CD14-positive monocyte (primary cell): ENCODE measurements at regions not wholly inside any gene's neighbourhood (a gene's known extent, or its start where the extent isn't known, plus 50 kb on each side); places are given as distances from the start of the nearest gene placed in this dataset.

Source experiments
- DNase-seq, 3 donors: peaks; one replicate each; pipeline ENCODE4 v3.0.0-alpha.2; 2011 to 2022
- H2AFZ ChIP-seq: 2 replicates; pipeline ENCODE4 v1.6.0; 2012; ENCODE audit warnings: mild to moderate bottlenecking, low read depth, low read length, inconsistent platforms; ENCODE audit not compliant: insufficient read depth, poor library complexity, severe bottlenecking
- H3K27ac ChIP-seq, 2 donors: 1 replicate in 1 of 2; 2 replicates in 1 of 2; pipeline ENCODE4 v1.5.1; 2012 to 2013; ENCODE audit warnings: low read length in 2 of 2, control low read depth in 1 of 2, inconsistent platforms in 1 of 2, low read depth in 1 of 2, mild to moderate bottlenecking in 1 of 2
- H3K27me3 ChIP-seq, 2 donors: one replicate each; pipeline versions ENCODE4 v1.6.0 to v1.6.1; 2011 to 2013; ENCODE audit warnings: low read length in 2 of 2; ENCODE audit not compliant: control insufficient read depth in 2 of 2, insufficient read depth in 2 of 2
- H3K36me3 ChIP-seq, 2 donors: replicated peaks in 1 of 2; 1 replicate in 1 of 2; 2 replicates in 1 of 2; pipeline versions ENCODE4 v1.5.1 to v1.6.1; 2012 to 2013; ENCODE audit warnings: low read length in 2 of 2, control low read depth in 1 of 2, inconsistent platforms in 1 of 2, mild to moderate bottlenecking in 1 of 2; ENCODE audit not compliant: insufficient read depth in 2 of 2, control insufficient read depth in 1 of 2
- H3K4me1 ChIP-seq, 2 donors: 1 replicate in 1 of 2; 2 replicates in 1 of 2; pipeline versions ENCODE4 v1.5.1 to v1.6.1; 2012 to 2013; ENCODE audit warnings: low read length in 2 of 2, control low read depth in 1 of 2, inconsistent platforms in 1 of 2, mild to moderate bottlenecking in 1 of 2, moderate library complexity in 1 of 2; ENCODE audit not compliant: insufficient read depth in 2 of 2, control insufficient read depth in 1 of 2
- H3K4me2 ChIP-seq: replicated peaks from 2 replicates; pipeline ENCODE3; 2012; ENCODE audit warnings: low read length, moderate library complexity, mild to moderate bottlenecking; ENCODE audit not compliant: poor library complexity, severe bottlenecking; ENCODE audit errors: extremely low read depth
- H3K4me3 ChIP-seq, 3 experiments: fragments of 200-600 bp in 1 of 3; sonication (generic) in 1 of 3; replicated peaks in 1 of 3; 1 replicate in 2 of 3; 2 replicates in 1 of 3; pipeline ENCODE4 v1.5.1; 2011 to 2013; ENCODE audit warnings: low read length in 3 of 3, mild to moderate bottlenecking in 3 of 3, control low read depth in 2 of 3, low read depth in 2 of 3, inconsistent platforms in 1 of 3, moderate library complexity in 1 of 3
- H3K79me2 ChIP-seq: 2 replicates; pipeline ENCODE4 v1.6.0; 2012; ENCODE audit warnings: mild to moderate bottlenecking, control low read depth, inconsistent platforms, low read length, moderate library complexity; ENCODE audit not compliant: insufficient read depth
- H3K9ac ChIP-seq: 2 replicates; pipeline ENCODE4 v1.6.0; 2017; ENCODE audit warnings: low read length, mild to moderate bottlenecking; ENCODE audit not compliant: insufficient read depth, poor library complexity, severe bottlenecking
- H3K9me3 ChIP-seq, 2 donors: replicated peaks in 1 of 2; 1 replicate in 1 of 2; 2 replicates in 1 of 2; pipeline versions ENCODE4 v1.5.1 to v1.6.1; 2012 to 2013; ENCODE audit warnings: low read length in 2 of 2, control low read depth in 1 of 2; ENCODE audit not compliant: control insufficient read depth in 1 of 2, insufficient read depth in 1 of 2
- H4K20me1 ChIP-seq: 2 replicates; pipeline ENCODE4 v1.6.0; 2012; ENCODE audit warnings: mild to moderate bottlenecking, low read length, control low read depth, moderate library complexity; ENCODE audit not compliant: insufficient read depth
- H3K27ac Mint-ChIP-seq, 7 donors: one replicate each; pipeline ENCODE4 v1.8.0; 2020; ENCODE audit warnings: mild to moderate bottlenecking in 7 of 7, mixed read lengths in 7 of 7, moderate library complexity in 6 of 7, inconsistent platforms in 2 of 7
- H3K27me3 Mint-ChIP-seq, 3 donors: one replicate each; pipeline ENCODE4 v1.8.0; 2021 to 2022; ENCODE audit warnings: low read depth in 3 of 3, mild to moderate bottlenecking in 3 of 3, mixed read lengths in 3 of 3, moderate library complexity in 3 of 3, inconsistent platforms in 1 of 3
- H3K36me3 Mint-ChIP-seq, 2 donors: one replicate each; pipeline ENCODE4 v1.8.0; 2020; ENCODE audit warnings: mixed read lengths in 2 of 2, inconsistent platforms in 1 of 2, mild to moderate bottlenecking in 1 of 2
- H3K4me1 Mint-ChIP-seq: one replicate; pipeline ENCODE4 v1.8.0; 2020; ENCODE audit warnings: mild to moderate bottlenecking, mixed read lengths
- H3K4me3 Mint-ChIP-seq, 2 donors: one replicate each; pipeline ENCODE4 v1.8.0; 2020; ENCODE audit warnings: mild to moderate bottlenecking in 2 of 2, mixed read lengths in 2 of 2, moderate library complexity in 1 of 2
- H3K9me3 Mint-ChIP-seq, 7 donors: one replicate each; pipeline ENCODE4 v1.8.0; 2020 to 2022; ENCODE audit warnings: mixed read lengths in 7 of 7, mild to moderate bottlenecking in 6 of 7, moderate library complexity in 6 of 7, inconsistent platforms in 2 of 7
- WGBS: methylation state at CpG from one replicate; pipeline ENCODE4 v1.1.5; 2013; ENCODE audit warnings: missing lambda C conversion rate; ENCODE audit not compliant: insufficient coverage; 5-methylcytosine and 5-hydroxymethylcytosine counted together
- intact Hi-C, 2 donors: fragments of 100-400 bp; cut with micrococcal nuclease; formaldehyde crosslinking; loops; one replicate each; pipeline versions ENCODE4 v1.15.0 to v1.15.1; 2023
- TF ChIP-seq, protein P1 (sequence below): fragments of 200-600 bp; IDR thresholded peaks from one replicate; pipeline ENCODE4 v1.8.0; 2022; ENCODE audit warnings: antibody characterized with exemption, mild to moderate bottlenecking

- Histone ChIP-seq H2AFZ (no peak overlapping the region), H3K27ac (no peak overlapping the region), H3K4me2 (no peak overlapping the region), H3K4me3 (no peak overlapping the region), H3K9ac (no peak overlapping the region), H3K4me1 (no peaks in the 10 kb centered on the region), H3K9me3 (no peaks in the 10 kb centered on the region), H4K20me1 (no peaks in the 10 kb centered on the region), H3K79me2 (no peaks in the 10 kb centered on the region), H3K27me3 (no peaks in the 10 kb centered on the region), H3K36me3 (no peaks in the 10 kb centered on the region)
- intact Hi-C loops: no loop called here
- no peak for DNase-seq
- Mint-ChIP-seq H3K27ac (no peak overlapping the region), H3K4me3 (no peak overlapping the region), H3K4me1 (no peaks in the 10 kb centered on the region), H3K36me3 (no peaks in the 10 kb centered on the region), H3K27me3 (no peaks in the 10 kb centered on the region), H3K9me3 (peaks cover 0 to 3% (median 0%) of the 10 kb centered on the region in 7 donors)
- WGBS: 78% methylated on average over 2 of the region's 5 CpGs
- TF ChIP-seq, protein P1, sequence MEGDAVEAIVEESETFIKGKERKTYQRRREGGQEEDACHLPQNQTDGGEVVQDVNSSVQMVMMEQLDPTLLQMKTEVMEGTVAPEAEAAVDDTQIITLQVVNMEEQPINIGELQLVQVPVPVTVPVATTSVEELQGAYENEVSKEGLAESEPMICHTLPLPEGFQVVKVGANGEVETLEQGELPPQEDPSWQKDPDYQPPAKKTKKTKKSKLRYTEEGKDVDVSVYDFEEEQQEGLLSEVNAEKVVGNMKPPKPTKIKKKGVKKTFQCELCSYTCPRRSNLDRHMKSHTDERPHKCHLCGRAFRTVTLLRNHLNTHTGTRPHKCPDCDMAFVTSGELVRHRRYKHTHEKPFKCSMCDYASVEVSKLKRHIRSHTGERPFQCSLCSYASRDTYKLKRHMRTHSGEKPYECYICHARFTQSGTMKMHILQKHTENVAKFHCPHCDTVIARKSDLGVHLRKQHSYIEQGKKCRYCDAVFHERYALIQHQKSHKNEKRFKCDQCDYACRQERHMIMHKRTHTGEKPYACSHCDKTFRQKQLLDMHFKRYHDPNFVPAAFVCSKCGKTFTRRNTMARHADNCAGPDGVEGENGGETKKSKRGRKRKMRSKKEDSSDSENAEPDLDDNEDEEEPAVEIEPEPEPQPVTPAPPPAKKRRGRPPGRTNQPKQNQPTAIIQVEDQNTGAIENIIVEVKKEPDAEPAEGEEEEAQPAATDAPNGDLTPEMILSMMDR: no peak
Measured at GRCh38 chr2:199131136-199131655, 326.5 kb downstream of the SATB2 start.

DNA sequence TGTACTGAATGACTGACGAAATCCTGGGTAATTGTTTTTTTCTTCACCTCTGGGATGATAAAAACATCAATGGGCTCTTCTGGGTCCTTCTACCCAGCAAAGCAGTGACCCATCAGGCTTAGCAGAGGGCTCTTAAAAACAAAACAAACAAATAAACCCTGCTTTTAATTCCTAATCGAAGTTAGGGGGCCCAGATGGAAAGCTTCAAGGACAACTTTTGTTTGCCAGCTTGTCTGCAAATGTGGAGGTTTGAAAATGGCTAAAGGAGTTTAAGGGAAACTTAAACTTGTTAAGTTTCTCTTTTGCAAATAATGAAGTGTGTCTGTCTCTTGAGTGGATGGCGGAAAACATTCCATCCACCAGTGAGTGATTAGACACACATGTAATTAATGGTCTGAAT, 327.2 kb downstream of the SATB2 start:
- TF ChIP-seq, protein P1: no peak
- no peaks in the 10 kb centered on the region for H3K27me3 ChIP-seq
- H3K4me3 ChIP-seq: no peak overlapping the region
- peaks cover 0 to 3% (median 0%) of the 10 kb centered on the region in 7 donors for H3K9me3 Mint-ChIP-seq
- no peaks in the 10 kb centered on the region for H3K4me1 Mint-ChIP-seq
- H3K36me3 Mint-ChIP-seq: no peaks in the 10 kb centered on the region
- H3K79me2 ChIP-seq: no peaks in the 10 kb centered on the region
- H3K9ac ChIP-seq: no peak overlapping the region
- H3K4me1 ChIP-seq: no peaks in the 10 kb centered on the region
- no peak for DNase-seq
- H3K27me3 Mint-ChIP-seq: no peaks in the 10 kb centered on the region
- no peak overlapping the region for H3K4me2 ChIP-seq
- H2AFZ ChIP-seq: no peak overlapping the region
- intact Hi-C loops: no loop called here
- no peaks in the 10 kb centered on the region for H3K9me3 ChIP-seq
- WGBS: 40% methylated on average over 1 of the region's 3 CpGs
- H3K4me3 Mint-ChIP-seq: no peak overlapping the region
- H3K27ac Mint-ChIP-seq: no peak overlapping the region
- no peaks in the 10 kb centered on the region for H4K20me1 ChIP-seq
- no peaks in the 10 kb centered on the region for H3K36me3 ChIP-seq
- H3K27ac ChIP-seq: no peak overlapping the region
